Vagina (tissue), 2 donors: ENCODE measurements at regions not wholly inside any gene's neighbourhood (a gene's known extent, or its start where the extent isn't known, plus 50 kb on each side); places are given as distances from the start of the nearest gene placed in this dataset.

Experiments used
- CTCF ChIP-seq, 3 experiments: fragments of 450-650 bp in 2 of 3; fragments of 200-600 bp in 1 of 3; sonication (generic) in 1 of 3; IDR thresholded peaks; one replicate each; pipeline ENCODE4 v1.5.1; 2017 to 2019; ENCODE audit warnings: antibody characterized with exemption in 3 of 3, mild to moderate bottlenecking in 2 of 3, moderate library complexity in 2 of 3
- POLR2A ChIP-seq, 2 donors: fragments of 450-650 bp; IDR thresholded peaks; one replicate each; pipeline ENCODE4 v1.6.1; 2017; ENCODE audit warnings: antibody characterized with exemption in 2 of 2, mild to moderate bottlenecking in 2 of 2, moderate library complexity in 2 of 2
- POLR2AphosphoS5 ChIP-seq, 2 donors: sonication (generic); formaldehyde crosslinking; IDR thresholded peaks; one replicate each; pipeline ENCODE4 v1.9.0; 2017; ENCODE audit warnings: antibody characterized with exemption in 2 of 2, mild to moderate bottlenecking in 2 of 2, low read depth in 1 of 2; ENCODE audit not compliant: insufficient read depth in 1 of 2

GRCh38 chr14:66009089-66009488 lies 477.1 kb upstream of the CCDC196 start:
- TF ChIP-seq CTCF (IDR thresholded peaks at IDR 0.05) (no peak), POLR2A (IDR thresholded peaks at IDR 0.05) (no peak), POLR2AphosphoS5 (IDR thresholded peaks at IDR 0.05; ENCODE audit: insufficient read depth in 1 of 2, low read depth in 1 of 2) (peak in 1 of 2 donors; percentile 34)
